ENCODE measurements at regions not wholly inside any gene's neighbourhood (a gene's known extent, or its start where the extent isn't known, plus 50 kb on each side); places are given as distances from the start of the nearest gene placed in this dataset.
"Not testable (repeated sequence)": the region's sequence is repeated elsewhere in the genome, so short reads cannot be mapped to it uniquely, and the experiment has no call there.

DNA sequence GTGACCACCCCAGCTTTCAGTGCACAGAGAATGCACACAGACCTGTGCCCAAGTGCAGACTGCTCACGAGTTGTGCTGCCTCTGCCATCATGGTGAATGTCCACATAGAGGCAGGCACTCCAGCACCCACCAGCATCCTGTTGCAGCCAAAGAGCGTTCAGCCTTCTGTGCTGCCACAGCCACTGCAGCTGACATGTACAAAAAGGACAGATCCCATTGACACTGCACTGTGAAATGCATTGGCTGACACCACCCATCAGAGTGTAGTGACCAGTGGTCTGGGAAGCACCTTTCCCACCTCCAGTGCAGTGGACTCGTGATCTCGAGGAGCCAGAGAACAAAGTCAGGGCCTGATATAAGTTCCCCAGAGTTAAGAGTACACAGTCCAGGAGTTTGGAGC, 260.3 kb downstream of the RAP2B start:
- Histone ChIP-seq H3K9me3 (0 out of 3 replicates have a peak, but pooled peaks cover 2% of the 10 kb centered on the region), H3K4me2 (no peak overlapping the region), H3K27ac (no peak overlapping the region), H3K4me1 (no peaks in the 10 kb centered on the region), H3K4me3 (no peak overlapping the region)
- TF ChIP-seq, protein P1, sequence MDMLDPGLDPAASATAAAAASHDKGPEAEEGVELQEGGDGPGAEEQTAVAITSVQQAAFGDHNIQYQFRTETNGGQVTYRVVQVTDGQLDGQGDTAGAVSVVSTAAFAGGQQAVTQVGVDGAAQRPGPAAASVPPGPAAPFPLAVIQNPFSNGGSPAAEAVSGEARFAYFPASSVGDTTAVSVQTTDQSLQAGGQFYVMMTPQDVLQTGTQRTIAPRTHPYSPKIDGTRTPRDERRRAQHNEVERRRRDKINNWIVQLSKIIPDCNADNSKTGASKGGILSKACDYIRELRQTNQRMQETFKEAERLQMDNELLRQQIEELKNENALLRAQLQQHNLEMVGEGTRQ (IDR thresholded peaks at IDR 0.05), result no peak
- TF ChIP-seq HEYL (CRISPR knock-in tag; IDR thresholded peaks at IDR 0.05) (no peak), POLR2A (IDR thresholded peaks at IDR 0.05; ENCODE audit: low read length) (no peak), TP53 (CRISPR knock-in tag; IDR thresholded peaks at IDR 0.05) (no peak), RARB (CRISPR knock-in tag; IDR thresholded peaks at IDR 0.05) (no peak), FOSB (CRISPR knock-in tag; IDR thresholded peaks at IDR 0.05) (no peak), SMC3 (IDR thresholded peaks at IDR 0.05) (no peak), MAFK (IDR thresholded peaks at IDR 0.05; ENCODE audit: partially characterized antibody) (no peak), ZFP36 (IDR thresholded peaks at IDR 0.05; ENCODE audit: borderline replicate concordance, partially characterized antibody) (no peak), PBX3 (IDR thresholded peaks at IDR 0.05) (no peak), SREBF2 (IDR thresholded peaks at IDR 0.05) (no peak), HOXB5 (CRISPR knock-in tag; IDR thresholded peaks at IDR 0.05) (no peak), EHMT2 (IDR thresholded peaks at IDR 0.05; ENCODE audit: low read depth) (no peak), BCL3 (IDR thresholded peaks at IDR 0.05) (no peak), EHF (CRISPR knock-in tag; IDR thresholded peaks at IDR 0.05) (no peak), HDAC2 (IDR thresholded peaks at IDR 0.05) (no peak), ELK1 (IDR thresholded peaks at IDR 0.05; ENCODE audit: low read depth, low read length) (no peak), ESRRA (IDR thresholded peaks at IDR 0.05; ENCODE audit: borderline replicate concordance, low read length) (no peak), RCOR1 (IDR thresholded peaks at IDR 0.05; ENCODE audit: low read depth, low read length) (no peak)
- ChIA-PET CTCF (no interaction called here), POLR2A (no interaction called here)
- DNase-seq (ENCODE audit: low read depth in 1 of 2, low spot score in 1 of 2), result no peak
- WGBS (ENCODE audit: missing lambda C conversion rate), result 4% methylated on average over 2 of the region's 4 CpGs
- FAIRE-seq, result no peak
- no peak for ATAC-seq

- POLR2A ChIA-PET; H3K9me3 ChIP-seq; H3K27ac ChIP-seq; DNase-seq (ENCODE audit: low read depth in 1 of 2, low spot score in 1 of 2); H3K4me1 ChIP-seq; H3K4me2 ChIP-seq; ATAC-seq; H3K4me3 ChIP-seq; CTCF ChIA-PET: not testable (repeated sequence)
- FAIRE-seq, result peak; percentile 43
Observed at GRCh38 chr3:153423820-153424219, 261.8 kb downstream of the RAP2B start.

- Histone ChIP-seq H3K4me3 (no peak overlapping the region), H3K4me1 (no peaks in the 10 kb centered on the region), H3K9me3 (no peaks in the 10 kb centered on the region), H3K27ac (no peak overlapping the region), H3K4me2 (no peak overlapping the region)
- FAIRE-seq (no peak), DNase-seq (ENCODE audit: low read depth in 1 of 2, low spot score in 1 of 2) (no peak), ATAC-seq (no peak)
- POLR2A ChIA-PET, result no interaction called here
- 63% methylated on average over 4 of the region's 4 CpGs for WGBS (ENCODE audit: missing lambda C conversion rate)
- TF ChIP-seq ZC3H11A (IDR thresholded peaks at IDR 0.05), result no peak
- TF ChIP-seq CHD4 (IDR thresholded peaks at IDR 0.05; ENCODE audit: borderline replicate concordance), result no peak
- TF ChIP-seq RCOR1 (IDR thresholded peaks at IDR 0.05; ENCODE audit: low read depth, low read length), result no peak
- TF ChIP-seq RFX5 (IDR thresholded peaks at IDR 0.05), result no peak
- no peak for TF ChIP-seq SMC3 (IDR thresholded peaks at IDR 0.05)
- no peak for TF ChIP-seq ZNF302 (CRISPR knock-in tag; IDR thresholded peaks at IDR 0.05)
- TF ChIP-seq, protein P1 (IDR thresholded peaks at IDR 0.05), result no peak
- no peak for TF ChIP-seq MAFK (IDR thresholded peaks at IDR 0.05; ENCODE audit: partially characterized antibody)
- TF ChIP-seq E2F6 (IDR thresholded peaks at IDR 0.05; ENCODE audit: borderline replicate concordance, low read depth), result no peak
- no peak for TF ChIP-seq NR3C1 (IDR thresholded peaks at IDR 0.05)
- TF ChIP-seq HOXB5 (CRISPR knock-in tag; IDR thresholded peaks at IDR 0.05), result no peak
- TF ChIP-seq MAX (IDR thresholded peaks at IDR 0.05), result no peak
- CTCF ChIA-PET, result interaction anchor here (1.3 kb wide), 1 partner anchor 9 kb away, joined by 4 read pairs; no protein-coding TSS in a partner anchor
Observed at GRCh38 chr3:153426344-153426743, 264.3 kb downstream of the RAP2B start.

All from A549 (cell line).